Panc1 (cell line): ENCODE measurements at regions not wholly inside any gene's neighbourhood (a gene's known extent, or its start where the extent isn't known, plus 50 kb on each side); places are given as distances from the start of the nearest gene placed in this dataset.

Experiments used
- ATAC-seq: fragments of 200-7000 bp; cut with Tn5 transposase; 2 replicates; pipeline ENCODE4 v1.9.1; 2020; ENCODE audit warnings: mild to moderate bottlenecking, moderate library complexity
- BruUV-seq: library from RNA; stranded (reverse); fragments of 400-500 nt; replicated peaks from 2 replicates; lab custom pipeline; 2021; lab: Mats Ljungman, UMichigan
- CTCF ChIA-PET: fragments of 300-600 bp; sonication (Branson Sonifier 250); formaldehyde crosslinking; loops from one replicate; lab custom pipeline; 2022; ENCODE audit warnings: antibody characterized with exemption; lab: Charles Lee
- POLR2A ChIA-PET: fragments of 300-600 bp; sonication (Branson Sonifier 250); formaldehyde crosslinking; loops from one replicate; lab custom pipeline; 2022; ENCODE audit warnings: antibody characterized with exemption; lab: Charles Lee
- DNase-seq: peaks from one replicate; pipeline ENCODE4 v3.0.0-alpha.2; 2010; ENCODE audit warnings: low read depth, low spot score
- H3K27ac ChIP-seq: 2 replicates; pipeline ENCODE4 v1.5.1; 2011; ENCODE audit warnings: mild to moderate bottlenecking, low read length, inconsistent platforms
- H3K27me3 ChIP-seq: fragments of 200-500 bp; sonication (Bioruptor generic); 2 replicates; pipeline ENCODE4 v1.6.0; 2014; ENCODE audit warnings: low read length, inconsistent platforms; ENCODE audit not compliant: control insufficient read depth, insufficient read depth
- H3K36me3 ChIP-seq: fragments of 200-500 bp; sonication (Bioruptor generic); 2 replicates; pipeline ENCODE4 v1.5.1; 2014; ENCODE audit warnings: inconsistent platforms, mild to moderate bottlenecking, low read length, moderate library complexity; ENCODE audit not compliant: control insufficient read depth, insufficient read depth
- H3K4me1 ChIP-seq: 2 replicates; pipeline ENCODE4 v1.5.1; 2011; ENCODE audit warnings: inconsistent platforms, mild to moderate bottlenecking, low read length, moderate library complexity; ENCODE audit not compliant: control insufficient read depth, insufficient read depth
- H3K4me3 ChIP-seq, 2 experiments: 2 replicates each; pipeline ENCODE4 v1.5.1; 2011 to 2012; ENCODE audit warnings: low read depth in 2 of 2, low read length in 2 of 2, mild to moderate bottlenecking in 2 of 2, inconsistent platforms in 1 of 2, moderate library complexity in 1 of 2
- H3K9me3 ChIP-seq: fragments of 200-500 bp; sonication (Bioruptor generic); 2 replicates; pipeline ENCODE4 v1.5.1; 2014; ENCODE audit warnings: low read depth, mild to moderate bottlenecking, inconsistent platforms, low read length, moderate library complexity; ENCODE audit not compliant: control insufficient read depth, insufficient read depth
- CTCF ChIP-seq: fragments of 450-650 bp; IDR thresholded peaks from 2 replicates; pipeline ENCODE4 v1.5.1; 2017; ENCODE audit warnings: mild to moderate bottlenecking
- POLR2AphosphoS5 ChIP-seq: IDR thresholded peaks from 2 replicates; pipeline ENCODE4 v1.6.1; 2012; ENCODE audit warnings: mild to moderate bottlenecking, low read depth, low read length, moderate library complexity
- REST ChIP-seq, 2 experiments: IDR thresholded peaks; 2 replicates each; pipeline ENCODE4 v1.6.1; 2011 to 2012; ENCODE audit warnings: low read depth in 2 of 2, control low read depth in 1 of 2, low read length in 1 of 2, mild to moderate bottlenecking in 1 of 2, moderate library complexity in 1 of 2; ENCODE audit not compliant: insufficient read depth in 1 of 2
- SIN3A ChIP-seq: IDR thresholded peaks from 2 replicates; pipeline ENCODE4 v1.6.1; 2012; ENCODE audit warnings: low read depth, mild to moderate bottlenecking, low read length, moderate library complexity, borderline replicate concordance; ENCODE audit not compliant: insufficient read depth
- TCF7L2 ChIP-seq: IDR thresholded peaks from 2 replicates; pipeline ENCODE4 v1.6.1; 2011; ENCODE audit warnings: mild to moderate bottlenecking, low read depth, low read length, inconsistent platforms
- in situ Hi-C: cut with HindIII; loops from 2 replicates; pipeline ENCODE4 v1.10.0; 2016; ENCODE audit warnings: low sequenced_read_pairs, low pct_unique_long_range_greater_than_20kb
- intact Hi-C: fragments of 100-400 bp; cut with micrococcal nuclease; formaldehyde crosslinking; loops from one replicate; pipeline ENCODE4 v1.10.0; 2022; ENCODE audit not compliant: unreplicated experiment

- CTCF ChIA-PET = no interaction called here
- ATAC-seq (no peak), DNase-seq (no peak)
- Histone ChIP-seq H3K27me3 (no peaks in the 10 kb centered on the region), H3K4me3 (no peak overlapping the region), H3K27ac (no peak overlapping the region), H3K9me3 (no peaks in the 10 kb centered on the region), H3K36me3 (no peaks in the 10 kb centered on the region), H3K4me1 (0 out of 2 replicates have a peak, but pooled peaks cover 3% of the 10 kb centered on the region)
- in situ Hi-C loops = no loop called here
- POLR2A ChIA-PET = interaction anchor here (0.5 kb wide), 1 partner anchor 67 kb away, joined by 5 read pairs; the partner anchor contains the start of gene SLU7
- no TSS peak for BruUV-seq
- intact Hi-C loops = no loop called here
- TF ChIP-seq CTCF = no peak
- TF ChIP-seq SIN3A = no peak
- TF ChIP-seq REST (IDR thresholded peaks at IDR 0.05; ENCODE audit: insufficient read depth in 1 of 2, low read depth in 2 of 2, low read length in 1 of 2) = no peak
These were observed 63.8 kb downstream of the PTTG1 start for GRCh38 chr5:160485364-160485969.

GRCh38 chr5:160486573-160486972 is 64.9 kb downstream of the PTTG1 start:
- ATAC-seq = no peak
- no TSS peak for BruUV-seq

More at GRCh38 chr5:160486573-160486972, 64.9 kb downstream of the PTTG1 start:
- intact Hi-C loops = no loop called here
- in situ Hi-C loops = no loop called here
- no peaks in the 10 kb centered on the region for H3K27me3 ChIP-seq
- no peak overlapping the region for H3K4me3 ChIP-seq
- no peak overlapping the region for H3K27ac ChIP-seq
- TF ChIP-seq TCF7L2 = no peak
- no peak for TF ChIP-seq SIN3A
- TF ChIP-seq CTCF = no peak
- no peak for TF ChIP-seq REST (IDR thresholded peaks at IDR 0.05; ENCODE audit: insufficient read depth in 1 of 2, low read depth in 2 of 2, low read length in 1 of 2)
- TF ChIP-seq POLR2AphosphoS5 = no peak
- CTCF ChIA-PET = no interaction called here
- H3K4me1 ChIP-seq = no peaks in the 10 kb centered on the region
- no peaks in the 10 kb centered on the region for H3K9me3 ChIP-seq
- POLR2A ChIA-PET = no interaction called here
- DNase-seq = no peak
- H3K36me3 ChIP-seq = no peaks in the 10 kb centered on the region
